PFSK-1 (cell line): ENCODE measurements at regions not wholly inside any gene's neighbourhood (a gene's known extent, or its start where the extent isn't known, plus 50 kb on each side); places are given as distances from the start of the nearest gene placed in this dataset.

Experiments used
- FOXP2 ChIP-seq: optimal IDR thresholded peaks from 2 replicates; pipeline ENCODE3; 2011; ENCODE audit warnings: borderline replicate concordance, control low read depth, inconsistent platforms; ENCODE audit not compliant: insufficient read depth; ENCODE audit errors: extremely low read length, extremely low read depth
- POLR2AphosphoS5 ChIP-seq: IDR thresholded peaks from 2 replicates; pipeline ENCODE4 v1.6.1; 2012; ENCODE audit warnings: low read depth, mild to moderate bottlenecking, control low read depth, low read length, moderate library complexity
- SIN3A ChIP-seq: IDR thresholded peaks from 2 replicates; pipeline ENCODE4 v1.6.1; 2012; ENCODE audit warnings: mild to moderate bottlenecking, low read length, moderate library complexity, borderline replicate concordance; ENCODE audit not compliant: insufficient read depth
- TAF1 ChIP-seq: IDR thresholded peaks from 2 replicates; pipeline ENCODE4 v1.6.1; 2012; ENCODE audit warnings: low read length, control low read depth, borderline replicate concordance; ENCODE audit not compliant: insufficient read depth
- TF ChIP-seq, protein P1 (sequence below), 2 experiments: IDR thresholded peaks; 2 replicates each; pipeline versions ENCODE4 v1.6.1 to v1.8.0; 2011 to 2012; ENCODE audit warnings: low read depth in 2 of 2, low read length in 2 of 2, control low read depth in 1 of 2, inconsistent platforms in 1 of 2, mild to moderate bottlenecking in 1 of 2, moderate library complexity in 1 of 2; ENCODE audit not compliant: insufficient read depth in 1 of 2

DNA sequence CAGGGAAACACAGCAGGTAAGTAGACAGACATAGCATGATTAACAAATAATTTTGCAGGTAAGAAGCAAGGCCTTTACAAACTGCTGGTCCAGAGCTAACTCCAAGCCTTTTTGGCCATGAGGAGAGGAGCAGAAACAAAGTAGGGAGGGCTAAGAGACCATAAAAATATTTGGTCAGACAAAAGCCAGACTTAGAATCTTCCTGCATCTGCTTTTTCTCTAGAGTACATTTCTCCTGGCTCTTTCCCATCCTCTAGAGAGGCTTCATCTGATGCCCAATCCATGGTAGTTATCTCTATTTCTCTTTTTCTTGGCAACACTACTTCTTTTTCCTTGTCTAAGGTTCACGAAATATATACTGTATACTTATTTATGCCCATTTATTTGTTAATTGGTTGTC is 577.1 kb downstream of the PIK3C3 start:
- TF ChIP-seq TAF1: no peak
- TF ChIP-seq SIN3A: no peak
- TF ChIP-seq FOXP2: no peak
- TF ChIP-seq POLR2AphosphoS5: no peak
- TF ChIP-seq, protein P1, sequence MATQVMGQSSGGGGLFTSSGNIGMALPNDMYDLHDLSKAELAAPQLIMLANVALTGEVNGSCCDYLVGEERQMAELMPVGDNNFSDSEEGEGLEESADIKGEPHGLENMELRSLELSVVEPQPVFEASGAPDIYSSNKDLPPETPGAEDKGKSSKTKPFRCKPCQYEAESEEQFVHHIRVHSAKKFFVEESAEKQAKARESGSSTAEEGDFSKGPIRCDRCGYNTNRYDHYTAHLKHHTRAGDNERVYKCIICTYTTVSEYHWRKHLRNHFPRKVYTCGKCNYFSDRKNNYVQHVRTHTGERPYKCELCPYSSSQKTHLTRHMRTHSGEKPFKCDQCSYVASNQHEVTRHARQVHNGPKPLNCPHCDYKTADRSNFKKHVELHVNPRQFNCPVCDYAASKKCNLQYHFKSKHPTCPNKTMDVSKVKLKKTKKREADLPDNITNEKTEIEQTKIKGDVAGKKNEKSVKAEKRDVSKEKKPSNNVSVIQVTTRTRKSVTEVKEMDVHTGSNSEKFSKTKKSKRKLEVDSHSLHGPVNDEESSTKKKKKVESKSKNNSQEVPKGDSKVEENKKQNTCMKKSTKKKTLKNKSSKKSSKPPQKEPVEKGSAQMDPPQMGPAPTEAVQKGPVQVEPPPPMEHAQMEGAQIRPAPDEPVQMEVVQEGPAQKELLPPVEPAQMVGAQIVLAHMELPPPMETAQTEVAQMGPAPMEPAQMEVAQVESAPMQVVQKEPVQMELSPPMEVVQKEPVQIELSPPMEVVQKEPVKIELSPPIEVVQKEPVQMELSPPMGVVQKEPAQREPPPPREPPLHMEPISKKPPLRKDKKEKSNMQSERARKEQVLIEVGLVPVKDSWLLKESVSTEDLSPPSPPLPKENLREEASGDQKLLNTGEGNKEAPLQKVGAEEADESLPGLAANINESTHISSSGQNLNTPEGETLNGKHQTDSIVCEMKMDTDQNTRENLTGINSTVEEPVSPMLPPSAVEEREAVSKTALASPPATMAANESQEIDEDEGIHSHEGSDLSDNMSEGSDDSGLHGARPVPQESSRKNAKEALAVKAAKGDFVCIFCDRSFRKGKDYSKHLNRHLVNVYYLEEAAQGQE (IDR thresholded peaks at IDR 0.05; ENCODE audit: insufficient read depth in 1 of 2, low read depth in 2 of 2, low read length in 2 of 2): no peak

DNA sequence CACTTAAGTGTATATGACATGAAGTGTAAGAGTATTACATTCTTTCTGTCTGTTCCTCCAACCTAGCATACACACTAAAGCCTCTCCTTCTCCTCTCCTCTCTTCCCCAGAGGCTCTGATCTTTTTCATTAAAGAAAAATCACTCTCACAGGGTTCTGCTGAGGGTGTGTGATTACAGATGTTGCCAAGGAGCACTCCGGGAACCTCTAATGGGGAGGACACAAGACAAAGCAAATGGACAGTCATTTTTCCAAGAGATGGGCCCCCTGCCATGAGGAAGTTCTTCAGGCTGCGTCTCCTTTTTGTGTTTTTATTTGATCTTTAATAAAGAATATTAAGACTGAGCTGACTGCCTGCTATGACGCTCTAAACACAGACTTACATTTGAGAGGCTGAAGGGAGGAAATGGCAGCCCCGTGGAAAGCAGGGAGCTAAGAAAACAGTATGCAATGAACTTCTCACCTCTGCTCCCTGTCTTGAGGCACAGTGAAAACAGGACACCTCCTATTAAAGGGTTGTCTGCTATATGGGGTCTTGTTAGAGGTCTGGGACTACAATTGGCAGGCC is 578.1 kb downstream of the PIK3C3 start:
- TF ChIP-seq TAF1 (no peak), SIN3A (no peak)

DNA sequence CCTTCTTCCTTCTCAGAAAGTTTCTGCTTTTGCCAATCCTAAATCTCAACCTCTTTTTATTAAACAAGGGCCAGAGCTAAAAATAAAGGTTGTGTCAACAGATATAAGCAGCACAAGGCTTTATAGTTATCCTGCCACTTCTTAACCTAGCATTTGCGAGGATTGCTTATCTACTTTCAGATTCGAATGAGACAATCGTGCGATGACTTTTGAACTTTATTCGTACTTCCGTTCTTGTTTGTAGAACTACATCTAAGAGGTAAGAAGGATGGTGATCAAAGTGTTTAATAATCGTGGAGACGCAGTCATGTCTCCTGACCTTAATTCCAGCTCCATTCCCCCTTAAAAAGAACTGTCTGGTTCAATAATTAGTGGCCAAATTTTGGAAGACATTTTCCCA is 578.6 kb downstream of the PIK3C3 start:
- no peak for TF ChIP-seq TAF1
- TF ChIP-seq SIN3A: no peak
- TF ChIP-seq FOXP2: no peak
- TF ChIP-seq POLR2AphosphoS5: no peak
- TF ChIP-seq, protein P1 (IDR thresholded peaks at IDR 0.05; ENCODE audit: insufficient read depth in 1 of 2, low read depth in 2 of 2, low read length in 2 of 2): no peak

DNA sequence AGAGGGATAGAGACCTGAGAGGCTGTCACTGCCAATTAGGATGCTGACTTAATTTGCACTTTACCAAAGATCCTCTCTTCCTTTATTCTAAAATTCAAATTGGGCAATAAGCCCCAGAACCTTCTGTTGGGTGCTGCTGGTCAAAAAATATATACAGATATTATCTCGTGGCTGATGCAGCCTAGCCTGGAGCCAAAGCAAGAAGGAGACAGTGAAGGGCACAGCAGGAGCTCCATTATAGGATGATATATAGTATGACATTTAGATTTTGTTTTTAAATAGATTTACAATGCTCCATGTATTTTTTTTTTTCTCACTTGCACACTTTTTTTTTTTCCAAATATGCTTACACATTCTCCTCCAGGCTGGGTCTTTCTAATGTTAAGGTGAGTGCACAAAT is 579.3 kb downstream of the PIK3C3 start:
- TF ChIP-seq TAF1 (no peak), POLR2AphosphoS5 (no peak), FOXP2 (no peak), SIN3A (no peak)
- TF ChIP-seq, protein P1 (IDR thresholded peaks at IDR 0.05; ENCODE audit: insufficient read depth in 1 of 2, low read depth in 2 of 2, low read length in 2 of 2): no peak

DNA sequence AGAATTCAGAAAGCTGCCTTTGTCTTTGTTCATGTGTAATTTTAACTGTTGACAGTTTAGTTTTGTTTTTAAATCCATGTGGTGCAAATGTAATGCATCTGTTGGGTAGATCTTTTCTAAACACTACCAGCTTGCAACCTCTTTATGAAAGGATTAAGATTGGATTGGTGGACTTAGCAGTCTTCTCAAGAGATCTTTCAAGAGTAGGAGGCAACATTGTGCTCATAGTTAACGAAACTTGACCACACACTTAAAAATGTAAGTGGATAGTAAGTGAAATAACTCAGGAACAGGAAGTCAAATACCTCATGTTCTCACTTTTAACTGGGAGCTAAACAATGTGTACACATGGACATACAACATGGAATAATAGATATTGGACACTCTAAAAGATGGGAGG is 579.0 kb downstream of the RIT2 start:
- no peak for TF ChIP-seq POLR2AphosphoS5
- no peak for TF ChIP-seq SIN3A
- no peak for TF ChIP-seq TAF1
- no peak for TF ChIP-seq FOXP2
- TF ChIP-seq, protein P1 (IDR thresholded peaks at IDR 0.05; ENCODE audit: insufficient read depth in 1 of 2, low read depth in 2 of 2, low read length in 2 of 2): no peak
